HCT116 (cell line): ENCODE measurements at regions not wholly inside any gene's neighbourhood (a gene's known extent, or its start where the extent isn't known, plus 50 kb on each side); places are given as distances from the start of the nearest gene placed in this dataset.

Experiments
- CTCF ChIP-seq, 3 experiments: fragments of 200-600 bp in 1 of 3; sonication (generic) in 1 of 3; IDR thresholded peaks in 2 of 3; conservative IDR thresholded peaks in 1 of 3; 2 replicates each; pipeline ENCODE4 v1.5.1; 2012 to 2017; ENCODE audit warnings: low read depth in 2 of 3, low read length in 2 of 3, antibody characterized with exemption in 1 of 3, borderline replicate concordance in 1 of 3, control low read depth in 1 of 3, mild to moderate bottlenecking in 1 of 3, mixed read lengths in 1 of 3, mixed run types in 1 of 3, moderate library complexity in 1 of 3; ENCODE audit not compliant: insufficient read depth in 1 of 3
- POLR2AphosphoS5 ChIP-seq: IDR thresholded peaks from 2 replicates; pipeline ENCODE4 v1.6.1; 2011; ENCODE audit warnings: mild to moderate bottlenecking, low read depth, low read length, moderate library complexity

- TF ChIP-seq CTCF (IDR thresholded peaks at IDR 0.05 in 2 of 3, conservative IDR thresholded peaks at IDR 0.05 in 1 of 3; ENCODE audit: borderline replicate concordance in 1 of 3, insufficient read depth in 1 of 3, low read depth in 2 of 3, low read length in 2 of 3) = no peak
- TF ChIP-seq POLR2AphosphoS5 = no peak
Observed at GRCh38 chr16:60199150-60199549, 1465.0 kb upstream of the GOT2 start.
